ENCODE measurements at regions not wholly inside any gene's neighbourhood (a gene's known extent, or its start where the extent isn't known, plus 50 kb on each side); places are given as distances from the start of the nearest gene placed in this dataset.

GRCh38 chr1:81594206-81594605, 206.5 kb upstream of the ADGRL2 start:
- no peaks in the 10 kb centered on the region for H3K36me3 ChIP-seq (ENCODE audit: control insufficient read depth in 2 of 3, insufficient read depth in 3 of 3, low read length in 3 of 3)
- no peaks in the 10 kb centered on the region for H3K4me1 ChIP-seq (ENCODE audit: control insufficient read depth in 2 of 3, insufficient read depth in 2 of 3, low read depth in 1 of 3, low read length in 3 of 3)
- no peak overlapping the region for H3K27ac ChIP-seq (ENCODE audit: low read depth in 2 of 2, low read length in 2 of 2)
- intact Hi-C loops (cut with DNase I), result no loop called here
- DNase-seq (peak in 1 of 5 donors; percentile 24), FAIRE-seq (peak; percentile 91)
- no peaks in the 10 kb centered on the region for H3K27me3 ChIP-seq (ENCODE audit: control insufficient read depth, insufficient read depth, low read length)
- H3K9ac ChIP-seq (ENCODE audit: low read length in 3 of 3), result no peak overlapping the region
- no peaks in the 10 kb centered on the region for H3K9me3 ChIP-seq (ENCODE audit: control insufficient read depth in 2 of 3, insufficient read depth in 1 of 3, low read length in 3 of 3)
- TF ChIP-seq CTCF (IDR thresholded peaks at IDR 0.05; ENCODE audit: borderline replicate concordance, extremely low read depth, insufficient read depth), result no peak
- no peak overlapping the region for H3K4me3 ChIP-seq (ENCODE audit: low read length in 3 of 3)

- no peaks in the 10 kb centered on the region for H3K27me3 ChIP-seq (ENCODE audit: control insufficient read depth, insufficient read depth, low read length)
- TF ChIP-seq CTCF (IDR thresholded peaks at IDR 0.05; ENCODE audit: borderline replicate concordance, extremely low read depth, insufficient read depth), result no peak
- intact Hi-C loops (cut with DNase I), result no loop called here
- no peak for FAIRE-seq
- H3K4me3 ChIP-seq (ENCODE audit: low read length in 3 of 3), result no peak overlapping the region
- no peak overlapping the region for H3K9ac ChIP-seq (ENCODE audit: low read length in 3 of 3)
- no peaks in the 10 kb centered on the region for H3K4me1 ChIP-seq (ENCODE audit: control insufficient read depth in 2 of 3, insufficient read depth in 2 of 3, low read depth in 1 of 3, low read length in 3 of 3)
- no peak for DNase-seq
- H3K9me3 ChIP-seq (ENCODE audit: control insufficient read depth in 2 of 3, insufficient read depth in 1 of 3, low read length in 3 of 3), result no peaks in the 10 kb centered on the region
- no peaks in the 10 kb centered on the region for H3K36me3 ChIP-seq (ENCODE audit: control insufficient read depth in 2 of 3, insufficient read depth in 3 of 3, low read length in 3 of 3)
- H3K27ac ChIP-seq (ENCODE audit: low read depth in 2 of 2, low read length in 2 of 2), result no peak overlapping the region
Observed at GRCh38 chr1:81592233-81592632, 208.5 kb upstream of the ADGRL2 start.

- DNase-seq (no peak), FAIRE-seq (no peak)
- Histone ChIP-seq H3K27ac (ENCODE audit: low read depth in 2 of 2, low read length in 2 of 2) (no peak overlapping the region), H3K9me3 (ENCODE audit: control insufficient read depth in 2 of 3, insufficient read depth in 1 of 3, low read length in 3 of 3) (no peaks in the 10 kb centered on the region), H3K9ac (ENCODE audit: low read length in 3 of 3) (no peak overlapping the region), H3K36me3 (ENCODE audit: control insufficient read depth in 2 of 3, insufficient read depth in 3 of 3, low read length in 3 of 3) (no peaks in the 10 kb centered on the region), H3K4me3 (ENCODE audit: low read length in 3 of 3) (no peak overlapping the region), H3K4me1 (ENCODE audit: control insufficient read depth in 2 of 3, insufficient read depth in 2 of 3, low read depth in 1 of 3, low read length in 3 of 3) (no peaks in the 10 kb centered on the region), H3K27me3 (ENCODE audit: control insufficient read depth, insufficient read depth, low read length) (no peaks in the 10 kb centered on the region)
- intact Hi-C loops (cut with DNase I), result no loop called here
- TF ChIP-seq CTCF (IDR thresholded peaks at IDR 0.05; ENCODE audit: borderline replicate concordance, extremely low read depth, insufficient read depth), result no peak
Observed at GRCh38 chr1:81590171-81590570, 210.6 kb upstream of the ADGRL2 start.

- intact Hi-C loops (cut with DNase I), result no loop called here
- no peaks in the 10 kb centered on the region for H3K9me3 ChIP-seq (ENCODE audit: control insufficient read depth in 2 of 3, insufficient read depth in 1 of 3, low read length in 3 of 3)
- TF ChIP-seq CTCF (IDR thresholded peaks at IDR 0.05; ENCODE audit: borderline replicate concordance, extremely low read depth, insufficient read depth), result no peak
- FAIRE-seq, result no peak
- no peak for DNase-seq
- H3K4me1 ChIP-seq (ENCODE audit: control insufficient read depth in 2 of 3, insufficient read depth in 2 of 3, low read depth in 1 of 3, low read length in 3 of 3), result no peaks in the 10 kb centered on the region
- H3K4me3 ChIP-seq (ENCODE audit: low read length in 3 of 3), result no peak overlapping the region
- H3K27me3 ChIP-seq (ENCODE audit: control insufficient read depth, insufficient read depth, low read length), result no peaks in the 10 kb centered on the region
- H3K27ac ChIP-seq (ENCODE audit: low read depth in 2 of 2, low read length in 2 of 2), result no peak overlapping the region
- H3K36me3 ChIP-seq (ENCODE audit: control insufficient read depth in 2 of 3, insufficient read depth in 3 of 3, low read length in 3 of 3), result no peaks in the 10 kb centered on the region
- no peak overlapping the region for H3K9ac ChIP-seq (ENCODE audit: low read length in 3 of 3)
Observed at GRCh38 chr1:81588149-81588548, 212.6 kb upstream of the ADGRL2 start.

Data from kidney (tissue), 13 donors.